Left lung (tissue), 4 donors: ENCODE measurements at regions not wholly inside any gene's neighbourhood (a gene's known extent, or its start where the extent isn't known, plus 50 kb on each side); places are given as distances from the start of the nearest gene placed in this dataset.

Source experiments
- ATAC-seq: fragments of 200-7000 bp; cut with Tn5 transposase; one replicate; pipeline ENCODE4 v1.9.1; 2020; ENCODE audit warnings: moderate library complexity
- DNase-seq, 4 donors: peaks; one replicate each; pipeline ENCODE4 v3.0.0-alpha.2; 2013 to 2020
- H3K27ac ChIP-seq, 2 donors: fragments of 200-600 bp; sonication (generic) in 1 of 2; one replicate each; pipeline versions ENCODE4 v1.5.0 to v1.8.0; 2020 to 2021
- H3K27me3 ChIP-seq, 2 donors: fragments of 200-600 bp; sonication (generic) in 1 of 2; one replicate each; pipeline versions ENCODE4 v1.5.0 to v1.8.0; 2020 to 2021
- H3K36me3 ChIP-seq, 2 donors: fragments of 200-600 bp; sonication (generic) in 1 of 2; one replicate each; pipeline versions ENCODE4 v1.5.0 to v1.8.0; 2020 to 2021
- H3K4me1 ChIP-seq, 2 donors: fragments of 200-600 bp; one replicate each; pipeline ENCODE4 v1.8.0; 2021
- H3K4me3 ChIP-seq, 2 donors: fragments of 200-600 bp; sonication (generic) in 1 of 2; one replicate each; pipeline versions ENCODE4 v1.5.0 to v1.8.0; 2020 to 2021; ENCODE audit warnings: mild to moderate bottlenecking in 1 of 2
- H3K9me3 ChIP-seq, 2 donors: fragments of 200-600 bp; sonication (generic) in 1 of 2; one replicate each; pipeline versions ENCODE4 v1.5.0 to v1.8.0; 2020 to 2021
- intact Hi-C, 2 donors: fragments of 100-400 bp; cut with DNase I; formaldehyde crosslinking; loops; one replicate each; pipeline versions ENCODE4 v1.11.2 to v1.14.2; 2022
- TF ChIP-seq, protein P1 (sequence below), 2 donors: fragments of 200-600 bp; sonication (generic) in 1 of 2; IDR thresholded peaks; one replicate each; pipeline versions ENCODE4 v1.5.0 to v1.8.0; 2021; ENCODE audit warnings: antibody characterized with exemption in 2 of 2
- donor health status: DM: no; HTN: yes; CAD: no.
- donor health status: DM: no; HTN: no; CAD: no.

DNA sequence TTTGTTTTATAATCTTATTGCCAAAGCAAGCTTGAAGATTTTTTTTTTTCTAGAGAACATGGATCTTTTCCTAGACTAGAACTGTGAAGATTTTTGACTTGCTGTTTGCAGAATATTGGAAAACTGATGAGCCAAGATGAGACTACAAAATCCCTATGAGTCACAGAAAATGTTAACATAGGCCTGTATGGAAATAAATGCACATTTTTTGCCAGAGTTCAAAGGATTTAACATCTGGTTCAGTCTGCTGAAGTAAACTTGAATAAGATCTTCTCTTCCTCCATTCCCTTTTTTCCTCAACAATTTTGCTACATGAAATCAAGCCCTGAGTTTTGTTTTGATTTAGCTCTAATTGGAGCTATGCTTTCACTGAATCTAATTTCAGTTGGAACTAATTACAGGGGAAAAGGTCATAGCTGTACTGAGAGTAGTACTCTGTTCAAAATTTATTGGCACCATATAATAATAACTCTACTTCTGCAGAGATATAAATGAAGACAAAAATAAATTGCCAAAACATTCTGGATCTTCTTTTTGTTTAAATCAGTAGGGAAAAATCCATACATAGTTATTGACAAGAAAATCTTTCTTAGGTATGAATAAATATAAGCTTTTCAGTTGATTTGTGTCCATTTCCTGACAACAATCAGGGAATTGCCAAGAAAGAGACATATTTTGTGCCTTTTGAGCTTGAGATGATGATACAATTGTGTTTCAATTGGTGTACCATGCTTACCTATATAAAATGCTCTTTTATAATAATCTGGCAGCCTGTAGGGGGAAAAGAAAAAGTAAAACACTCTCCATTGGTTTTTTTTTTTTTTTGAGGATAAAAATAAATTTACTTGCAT lies 387.5 kb upstream of the GOT2 start:
- no peak for ATAC-seq
- TF ChIP-seq, protein P1, sequence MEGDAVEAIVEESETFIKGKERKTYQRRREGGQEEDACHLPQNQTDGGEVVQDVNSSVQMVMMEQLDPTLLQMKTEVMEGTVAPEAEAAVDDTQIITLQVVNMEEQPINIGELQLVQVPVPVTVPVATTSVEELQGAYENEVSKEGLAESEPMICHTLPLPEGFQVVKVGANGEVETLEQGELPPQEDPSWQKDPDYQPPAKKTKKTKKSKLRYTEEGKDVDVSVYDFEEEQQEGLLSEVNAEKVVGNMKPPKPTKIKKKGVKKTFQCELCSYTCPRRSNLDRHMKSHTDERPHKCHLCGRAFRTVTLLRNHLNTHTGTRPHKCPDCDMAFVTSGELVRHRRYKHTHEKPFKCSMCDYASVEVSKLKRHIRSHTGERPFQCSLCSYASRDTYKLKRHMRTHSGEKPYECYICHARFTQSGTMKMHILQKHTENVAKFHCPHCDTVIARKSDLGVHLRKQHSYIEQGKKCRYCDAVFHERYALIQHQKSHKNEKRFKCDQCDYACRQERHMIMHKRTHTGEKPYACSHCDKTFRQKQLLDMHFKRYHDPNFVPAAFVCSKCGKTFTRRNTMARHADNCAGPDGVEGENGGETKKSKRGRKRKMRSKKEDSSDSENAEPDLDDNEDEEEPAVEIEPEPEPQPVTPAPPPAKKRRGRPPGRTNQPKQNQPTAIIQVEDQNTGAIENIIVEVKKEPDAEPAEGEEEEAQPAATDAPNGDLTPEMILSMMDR (IDR thresholded peaks at IDR 0.05) = no peak
- H3K9me3 ChIP-seq = no peaks in the 10 kb centered on the region

DNA sequence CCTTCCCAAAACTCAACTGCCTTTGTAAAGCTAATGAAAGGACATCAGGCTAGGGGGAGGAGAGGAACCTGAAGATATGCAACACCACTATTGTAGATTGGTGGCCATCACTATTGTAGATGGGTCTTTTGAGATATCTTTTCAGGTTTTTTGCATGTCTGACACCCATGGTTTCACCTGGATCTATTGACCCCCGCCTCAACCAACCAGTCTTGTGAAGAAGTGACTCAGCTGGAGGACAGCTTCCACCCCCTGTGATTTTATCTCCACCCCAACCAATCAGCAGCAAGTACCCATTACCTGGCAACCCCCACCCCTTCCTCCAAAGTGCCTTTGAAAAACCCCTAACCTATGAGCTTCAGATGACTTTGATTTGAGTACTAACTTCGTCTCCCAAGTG lies 382.6 kb upstream of the GOT2 start:
- Histone ChIP-seq H3K4me1 (no peaks in the 10 kb centered on the region), H3K4me3 (no peak overlapping the region), H3K27ac (no peak overlapping the region), H3K9me3 (no peaks in the 10 kb centered on the region), H3K27me3 (no peaks in the 10 kb centered on the region), H3K36me3 (no peaks in the 10 kb centered on the region)
- DNase-seq (no peak), ATAC-seq (no peak)
- TF ChIP-seq, protein P1 (IDR thresholded peaks at IDR 0.05) = no peak
- intact Hi-C loops = no loop called here

More for the DNA sequence above, 387.5 kb upstream of the GOT2 start:
- intact Hi-C loops = no loop called here
- DNase-seq = no peak
- Histone ChIP-seq H3K27me3 (no peaks in the 10 kb centered on the region), H3K27ac (no peak overlapping the region), H3K4me3 (no peak overlapping the region), H3K4me1 (no peaks in the 10 kb centered on the region), H3K36me3 (no peaks in the 10 kb centered on the region)

DNA sequence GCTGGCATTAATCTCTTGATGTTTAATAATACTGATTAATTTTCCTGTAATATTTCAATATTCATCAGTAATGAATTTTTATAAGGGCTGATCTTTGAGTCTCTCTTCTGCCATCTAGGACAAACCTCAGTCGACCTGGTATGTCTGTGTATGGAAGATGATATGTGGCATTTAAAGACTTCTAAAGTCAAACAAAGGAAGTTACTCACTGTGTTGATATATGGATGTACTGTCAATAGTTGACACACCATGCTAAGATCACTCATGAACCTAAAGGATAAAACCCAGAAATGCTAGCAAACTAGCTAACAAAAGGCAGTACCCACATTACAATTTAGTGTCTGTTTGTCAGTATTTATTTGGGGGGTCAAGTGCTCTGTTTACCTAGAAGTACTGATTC lies 380.7 kb upstream of the GOT2 start:
- H3K27me3 ChIP-seq = no peaks in the 10 kb centered on the region
- TF ChIP-seq, protein P1 (IDR thresholded peaks at IDR 0.05) = no peak
- no peak overlapping the region for H3K27ac ChIP-seq
- DNase-seq (no peak), ATAC-seq (no peak)
- no peaks in the 10 kb centered on the region for H3K36me3 ChIP-seq
- no peak overlapping the region for H3K4me3 ChIP-seq
- intact Hi-C loops = no loop called here
- no peaks in the 10 kb centered on the region for H3K9me3 ChIP-seq
- H3K4me1 ChIP-seq = no peaks in the 10 kb centered on the region

DNA sequence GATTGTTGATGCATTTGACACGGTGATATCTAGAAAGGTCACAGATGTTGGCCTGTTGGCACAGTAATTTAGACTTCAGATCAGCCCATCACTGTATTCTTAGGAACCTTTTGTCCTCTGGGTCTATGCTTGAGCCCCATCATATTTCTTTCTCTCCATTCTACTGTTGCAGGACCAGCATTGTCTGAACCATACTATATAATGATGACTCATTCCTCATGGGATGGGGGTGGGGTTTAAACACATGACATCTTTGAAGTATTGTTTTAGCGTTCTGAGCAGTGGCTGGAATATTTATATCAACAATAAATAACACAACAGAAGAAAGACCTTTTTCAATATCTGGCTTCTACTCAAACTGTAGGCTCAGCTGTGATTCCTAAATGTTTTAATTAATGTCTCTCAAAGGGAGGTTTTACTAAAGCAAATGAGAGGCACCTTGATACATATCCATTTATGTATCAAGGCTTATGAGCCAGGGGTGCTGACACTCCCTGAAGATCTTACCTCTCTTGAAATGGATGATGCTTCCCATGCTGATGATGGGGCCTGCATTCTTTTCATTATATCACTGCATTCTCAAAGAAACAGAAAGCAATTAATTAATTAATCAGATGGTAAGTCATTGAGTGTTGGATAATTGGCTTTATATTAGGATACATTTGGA lies 379.0 kb upstream of the GOT2 start:
- Histone ChIP-seq H3K9me3 (no peaks in the 10 kb centered on the region), H3K36me3 (no peaks in the 10 kb centered on the region), H3K27ac (no peak overlapping the region), H3K4me1 (no peaks in the 10 kb centered on the region), H3K4me3 (no peak overlapping the region), H3K27me3 (no peaks in the 10 kb centered on the region)
- DNase-seq (no peak), ATAC-seq (no peak)
- intact Hi-C loops = no loop called here
- TF ChIP-seq, protein P1 (IDR thresholded peaks at IDR 0.05) = no peak

DNA sequence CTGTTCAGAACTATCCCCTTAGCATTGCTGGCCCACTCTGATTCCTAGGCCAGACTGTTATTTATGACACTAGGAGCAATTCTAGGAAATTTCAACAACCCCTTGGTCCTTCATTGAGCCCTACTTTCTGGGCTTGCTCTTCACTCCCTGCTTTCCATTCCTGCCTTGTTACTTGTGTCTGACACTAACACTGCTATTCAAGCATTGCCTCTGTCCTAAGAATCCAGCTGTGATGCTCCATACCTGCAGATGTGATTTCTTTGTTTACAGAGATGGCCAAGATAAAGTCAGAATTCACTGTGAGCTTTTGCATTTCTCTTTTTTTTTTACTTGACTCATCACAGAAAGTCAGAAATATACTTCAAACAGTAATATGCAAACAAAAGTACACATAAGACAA lies 377.2 kb upstream of the GOT2 start:
- DNase-seq = no peak
- no peak for ATAC-seq
- Histone ChIP-seq H3K4me3 (no peak overlapping the region), H3K9me3 (no peaks in the 10 kb centered on the region), H3K27ac (no peak overlapping the region), H3K36me3 (no peaks in the 10 kb centered on the region), H3K4me1 (no peaks in the 10 kb centered on the region), H3K27me3 (no peaks in the 10 kb centered on the region)
- TF ChIP-seq, protein P1 (IDR thresholded peaks at IDR 0.05) = no peak
- intact Hi-C loops = no loop called here
